ENCODE measurements at regions not wholly inside any gene's neighbourhood (a gene's known extent, or its start where the extent isn't known, plus 50 kb on each side); places are given as distances from the start of the nearest gene placed in this dataset.

- TF ChIP-seq GATA2 (IDR thresholded peaks at IDR 0.05; ENCODE audit: low read depth, low read length) (no peak), GATA3 (IDR thresholded peaks at IDR 0.05; ENCODE audit: low read depth, low read length) (no peak)
Observed at GRCh38 chr4:123653236-123653635, 256.6 kb downstream of the SPRY1 start.

All from SH-SY5Y (cell line).